Calu3 (cell line): ENCODE measurements at regions not wholly inside any gene's neighbourhood (a gene's known extent, or its start where the extent isn't known, plus 50 kb on each side); places are given as distances from the start of the nearest gene placed in this dataset.

Experiments
- BruUV-seq: library from RNA; stranded (reverse); fragments of 400-500 nt; replicated peaks from 2 replicates; lab custom pipeline; 2021; lab: Mats Ljungman, UMichigan
- CTCF ChIA-PET: fragments of 300-600 bp; sonication (Branson Sonifier 250); formaldehyde crosslinking; loops from one replicate; lab custom pipeline; 2022; ENCODE audit warnings: antibody characterized with exemption; lab: Charles Lee
- DNase-seq: peaks from one replicate; pipeline ENCODE4 v3.0.0; 2022
- H3K27ac Mint-ChIP-seq: one replicate; pipeline ENCODE4 v1.8.0; 2022; ENCODE audit warnings: mixed read lengths; ENCODE audit not compliant: unreplicated experiment
- H3K27me3 Mint-ChIP-seq: one replicate; pipeline ENCODE4 v1.8.0; 2022; ENCODE audit warnings: mixed read lengths; ENCODE audit not compliant: unreplicated experiment
- H3K36me3 Mint-ChIP-seq: one replicate; pipeline ENCODE4 v1.8.0; 2022; ENCODE audit warnings: mild to moderate bottlenecking, moderate library complexity, mixed read lengths; ENCODE audit not compliant: insufficient read depth, unreplicated experiment
- H3K4me1 Mint-ChIP-seq: one replicate; pipeline ENCODE4 v1.8.0; 2022; ENCODE audit warnings: mild to moderate bottlenecking, low read depth, mixed read lengths; ENCODE audit not compliant: unreplicated experiment
- H3K4me3 Mint-ChIP-seq: one replicate; pipeline ENCODE4 v1.8.0; 2022; ENCODE audit warnings: mild to moderate bottlenecking, low read depth, moderate library complexity, mixed read lengths; ENCODE audit not compliant: unreplicated experiment
- H3K9me3 Mint-ChIP-seq: one replicate; pipeline ENCODE4 v1.8.0; 2022; ENCODE audit warnings: low read depth, mixed read lengths; ENCODE audit not compliant: unreplicated experiment
- intact Hi-C: fragments of 100-400 bp; cut with micrococcal nuclease; formaldehyde crosslinking; loops from one replicate; pipeline ENCODE4 v1.10.0; 2022; ENCODE audit not compliant: unreplicated experiment
- TF ChIP-seq, protein P1 (sequence below): fragments of 200-600 bp; IDR thresholded peaks from one replicate; pipeline ENCODE4 v1.8.0; 2022; ENCODE audit warnings: antibody characterized with exemption; ENCODE audit not compliant: unreplicated experiment

DNA sequence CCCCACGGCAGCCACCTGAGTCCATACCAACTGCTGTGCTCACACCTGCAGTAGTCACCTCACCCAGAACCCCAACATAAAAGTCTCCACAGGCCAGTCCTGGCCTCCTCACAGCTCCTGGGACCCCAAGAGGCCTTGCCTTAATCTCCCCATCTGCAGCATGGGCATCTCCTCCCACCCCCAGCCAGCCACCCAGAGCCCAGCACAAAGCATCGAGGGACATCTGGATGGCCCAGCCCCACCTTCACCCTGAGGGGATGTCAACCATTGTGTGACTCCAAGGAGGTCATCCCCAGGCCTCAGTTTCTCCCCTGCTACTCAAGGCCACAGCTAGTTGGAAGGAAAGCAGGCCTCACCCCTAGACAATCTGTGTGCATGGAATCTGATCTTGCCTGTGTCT, 1775.3 kb downstream of the TP53TG3F start:
- no TSS peak for BruUV-seq
- H3K4me3 Mint-ChIP-seq, result no peak overlapping the region
- intact Hi-C loops, result no loop called here
- H3K36me3 Mint-ChIP-seq, result no peaks in the 10 kb centered on the region
- CTCF ChIA-PET, result no interaction called here
- TF ChIP-seq, protein P1, sequence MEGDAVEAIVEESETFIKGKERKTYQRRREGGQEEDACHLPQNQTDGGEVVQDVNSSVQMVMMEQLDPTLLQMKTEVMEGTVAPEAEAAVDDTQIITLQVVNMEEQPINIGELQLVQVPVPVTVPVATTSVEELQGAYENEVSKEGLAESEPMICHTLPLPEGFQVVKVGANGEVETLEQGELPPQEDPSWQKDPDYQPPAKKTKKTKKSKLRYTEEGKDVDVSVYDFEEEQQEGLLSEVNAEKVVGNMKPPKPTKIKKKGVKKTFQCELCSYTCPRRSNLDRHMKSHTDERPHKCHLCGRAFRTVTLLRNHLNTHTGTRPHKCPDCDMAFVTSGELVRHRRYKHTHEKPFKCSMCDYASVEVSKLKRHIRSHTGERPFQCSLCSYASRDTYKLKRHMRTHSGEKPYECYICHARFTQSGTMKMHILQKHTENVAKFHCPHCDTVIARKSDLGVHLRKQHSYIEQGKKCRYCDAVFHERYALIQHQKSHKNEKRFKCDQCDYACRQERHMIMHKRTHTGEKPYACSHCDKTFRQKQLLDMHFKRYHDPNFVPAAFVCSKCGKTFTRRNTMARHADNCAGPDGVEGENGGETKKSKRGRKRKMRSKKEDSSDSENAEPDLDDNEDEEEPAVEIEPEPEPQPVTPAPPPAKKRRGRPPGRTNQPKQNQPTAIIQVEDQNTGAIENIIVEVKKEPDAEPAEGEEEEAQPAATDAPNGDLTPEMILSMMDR, result no peak
- no peak for DNase-seq
- no peaks in the 10 kb centered on the region for H3K4me1 Mint-ChIP-seq
- H3K9me3 Mint-ChIP-seq, result peaks cover 6% of the 10 kb centered on the region
- H3K27me3 Mint-ChIP-seq, result no peaks in the 10 kb centered on the region
- H3K27ac Mint-ChIP-seq, result no peak overlapping the region

DNA sequence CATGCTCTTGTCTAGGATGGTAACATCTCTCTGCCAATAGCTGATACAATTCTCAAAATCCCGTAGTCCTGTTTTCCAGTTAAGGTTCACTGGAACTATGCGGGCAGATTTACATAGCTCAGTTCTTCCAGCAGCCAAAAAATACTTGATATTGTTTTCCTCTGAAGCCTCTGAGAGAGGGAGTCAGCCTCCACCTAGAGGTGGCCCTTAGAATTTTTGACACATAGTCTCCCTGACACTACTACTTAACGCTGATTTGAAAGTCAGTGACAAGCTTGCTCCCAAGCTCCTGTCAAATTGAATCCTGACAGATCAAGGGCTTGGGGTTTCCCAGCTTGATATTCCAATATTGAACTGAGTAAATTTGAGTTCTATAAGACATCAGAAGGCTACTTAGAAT, 1780.1 kb downstream of the TP53TG3F start:
- no TSS peak for BruUV-seq
- intact Hi-C loops, result no loop called here
- CTCF ChIA-PET, result no interaction called here
- Mint-ChIP-seq H3K36me3 (no peaks in the 10 kb centered on the region), H3K9me3 (peaks cover 8% of the 10 kb centered on the region), H3K27me3 (no peaks in the 10 kb centered on the region), H3K4me3 (no peak overlapping the region), H3K27ac (no peak overlapping the region), H3K4me1 (no peaks in the 10 kb centered on the region)
- TF ChIP-seq, protein P1, result no peak
- no peak for DNase-seq

DNA sequence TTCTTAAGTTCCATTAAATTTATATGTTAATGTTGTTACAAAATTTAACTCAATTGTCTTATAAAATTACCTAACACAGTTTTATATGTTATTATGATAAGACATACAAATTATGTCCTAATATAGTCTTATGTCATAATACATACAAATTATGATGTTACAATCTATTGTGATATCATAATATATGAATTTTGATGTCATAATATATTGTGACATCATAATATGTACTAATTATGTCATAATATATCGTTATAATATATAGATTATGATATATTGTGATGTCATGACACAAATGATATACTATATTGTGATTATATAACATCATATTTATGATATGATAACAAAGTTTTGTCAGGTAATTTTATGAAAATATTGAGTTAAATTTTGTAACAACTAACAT, 1789.6 kb downstream of the TP53TG3F start:
- Mint-ChIP-seq H3K27me3 (no peaks in the 10 kb centered on the region), H3K27ac (no peak overlapping the region), H3K4me1 (no peaks in the 10 kb centered on the region), H3K36me3 (no peaks in the 10 kb centered on the region), H3K9me3 (peaks cover 9% of the 10 kb centered on the region), H3K4me3 (no peak overlapping the region)
- no TSS peak for BruUV-seq
- CTCF ChIA-PET, result no interaction called here
- intact Hi-C loops, result no loop called here
- DNase-seq, result no peak
- TF ChIP-seq, protein P1, result no peak

DNA sequence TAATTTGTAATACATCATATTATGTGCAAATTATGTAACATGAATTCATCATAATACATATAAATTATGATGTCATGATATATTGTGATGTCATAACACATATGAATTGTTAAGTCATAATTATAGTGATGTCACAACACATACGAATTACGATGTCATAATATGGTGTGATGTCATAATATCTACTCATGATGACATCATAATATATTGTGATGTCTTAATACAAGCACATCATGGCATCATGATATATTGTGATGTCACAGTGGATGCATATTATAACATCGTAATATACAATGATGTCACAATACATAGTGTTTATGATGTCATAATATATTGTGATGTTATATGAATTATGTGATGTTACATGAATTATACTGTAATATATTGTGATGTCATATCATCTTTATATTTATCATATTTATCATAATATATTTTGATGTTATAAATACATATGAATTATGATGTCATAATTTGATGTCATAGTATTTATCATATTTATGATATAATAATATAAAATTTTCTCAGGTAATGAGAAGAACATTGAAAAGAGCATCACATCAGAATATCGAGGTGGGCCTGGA, 1793.0 kb downstream of the TP53TG3F start:
- intact Hi-C loops, result no loop called here
- CTCF ChIA-PET, result no interaction called here
- no peak overlapping the region for H3K27ac Mint-ChIP-seq
- BruUV-seq, result no TSS peak
- H3K27me3 Mint-ChIP-seq, result no peaks in the 10 kb centered on the region
- H3K9me3 Mint-ChIP-seq, result peaks cover 13% of the 10 kb centered on the region
- TF ChIP-seq, protein P1, result no peak
- DNase-seq, result no peak
- H3K4me1 Mint-ChIP-seq, result no peaks in the 10 kb centered on the region
- H3K36me3 Mint-ChIP-seq, result no peaks in the 10 kb centered on the region
- no peak overlapping the region for H3K4me3 Mint-ChIP-seq
